K562 (cell line): ENCODE measurements at regions not wholly inside any gene's neighbourhood (a gene's known extent, or its start where the extent isn't known, plus 50 kb on each side); places are given as distances from the start of the nearest gene placed in this dataset.

Experiments used
- ATAC-seq: fragments of 200-7000 bp; cut with Tn5 transposase; 3 replicates; pipeline ENCODE4 v1.9.1; 2020; ENCODE audit warnings: moderate library complexity
- BruUV-seq: library from RNA; stranded (reverse); fragments of 400-500 nt; replicated peaks from 2 replicates; lab custom pipeline; 2021; lab: Mats Ljungman, UMichigan
- CTCF ChIA-PET: fragments of 300-600 bp; formaldehyde crosslinking; extraction: SDS; loops from one replicate; lab custom pipeline; 2021; ENCODE audit warnings: low intra/inter-chr PET ratio; lab: Yijun Ruan, JAX
- POLR2A ChIA-PET: fragments of 300-600, 350-650 bp; sonication (Branson Sonifier 250); formaldehyde crosslinking; extraction: SDS; loops from one replicate; lab custom pipeline; 2021; ENCODE audit warnings: antibody characterized with exemption, inconsistent platforms; lab: Yijun Ruan, JAX
- DNase-seq, 4 experiments: peaks; one replicate each; pipeline versions ENCODE4 v3.0.0 to v3.0.0-alpha.2; 2011 to 2018; ENCODE audit warnings: low spot score in 3 of 4, mixed read lengths in 3 of 4; ENCODE audit errors: extremely low read depth in 1 of 4
- FAIRE-seq: peaks from 2 replicates; lab custom pipeline; 2011; peaks lifted over from hg19 to GRCh38; lab: Jason Lieb, UNC
- H2AFZ ChIP-seq: 2 replicates; pipeline ENCODE4 v1.6.0; 2011; ENCODE audit warnings: low read depth, low read length, control low read depth, inconsistent platforms
- H3K27ac ChIP-seq: fragments of 200-600 bp; 3 replicates; pipeline ENCODE4 v1.8.0; 2011; ENCODE audit warnings: low read depth, mild to moderate bottlenecking, control low read depth, inconsistent platforms, low read length, moderate library complexity, mixed read lengths; ENCODE audit errors: extremely low read depth
- H3K27me3 ChIP-seq, 2 experiments: fragments of 300-600 bp in 1 of 2; 2 replicates in 1 of 2; 3 replicates in 1 of 2; pipeline versions ENCODE4 v1.6.0 to v1.8.0; 2011; ENCODE audit warnings: inconsistent platforms in 2 of 2, low read length in 2 of 2, mild to moderate bottlenecking in 1 of 2, mixed read lengths in 1 of 2, moderate library complexity in 1 of 2; ENCODE audit not compliant: control insufficient read depth in 2 of 2, insufficient read depth in 2 of 2
- H3K36me3 ChIP-seq: fragments of 300-600 bp; 3 replicates; pipeline ENCODE4 v1.8.0; 2011; ENCODE audit warnings: mild to moderate bottlenecking, low read length, inconsistent platforms; ENCODE audit not compliant: control insufficient read depth, insufficient read depth
- H3K4me1 ChIP-seq, 2 experiments: fragments of 200-600 bp in 1 of 2; replicated peaks in 1 of 2; 2 replicates in 1 of 2; 3 replicates in 1 of 2; pipeline versions ENCODE4 v1.5.1 to v1.8.0; 2011; ENCODE audit warnings: inconsistent platforms in 2 of 2, low read length in 2 of 2, mild to moderate bottlenecking in 1 of 2, mixed read lengths in 1 of 2, moderate library complexity in 1 of 2; ENCODE audit not compliant: control insufficient read depth in 2 of 2, insufficient read depth in 2 of 2
- H3K4me2 ChIP-seq: 2 replicates; pipeline ENCODE4 v1.6.1; 2011; ENCODE audit warnings: low read length, control low read depth, inconsistent platforms, mixed read lengths; ENCODE audit not compliant: insufficient read depth
- H3K4me3 ChIP-seq: fragments of 200-600 bp; sonication (generic), shearing (Covaris generic); 2 replicates; pipeline ENCODE4 v1.5.1; 2016; ENCODE audit warnings: control low read depth, inconsistent platforms
- H3K79me2 ChIP-seq: fragments of 200-600 bp; 3 replicates; pipeline ENCODE4 v1.8.0; 2011; ENCODE audit warnings: low read length, inconsistent platforms; ENCODE audit not compliant: control insufficient read depth, insufficient read depth
- H3K9ac ChIP-seq, 2 experiments: 2 replicates each; pipeline versions ENCODE4 v1.6.0 to v1.6.1; 2011; ENCODE audit warnings: low read depth in 2 of 2, low read length in 2 of 2, control low read depth in 1 of 2, inconsistent platforms in 1 of 2, mild to moderate bottlenecking in 1 of 2, mixed read lengths in 1 of 2; ENCODE audit not compliant: insufficient read depth in 1 of 2
- H3K9me1 ChIP-seq: one replicate; pipeline ENCODE4 v1.6.0; 2011; ENCODE audit warnings: inconsistent platforms, mild to moderate bottlenecking, low read length, moderate library complexity; ENCODE audit not compliant: control insufficient read depth, insufficient read depth
- H3K9me3 ChIP-seq: replicated peaks from 2 replicates; pipeline ENCODE4 v1.5.1; 2011; ENCODE audit warnings: low read depth, low read length, inconsistent platforms; ENCODE audit not compliant: control insufficient read depth, insufficient read depth
- H4K20me1 ChIP-seq: replicated peaks from 2 replicates; pipeline ENCODE4 v1.6.1; 2011; ENCODE audit warnings: low read length, inconsistent platforms, mixed read lengths; ENCODE audit not compliant: control insufficient read depth, insufficient read depth
- CXXC5 ChIP-seq: fragments of 250-450 bp; sonication (Bioruptor Pico); IDR thresholded peaks from 2 replicates; pipeline ENCODE4 v1.8.0; 2022; ENCODE audit warnings: inconsistent platforms, mild to moderate bottlenecking, moderate library complexity
- EHMT2 ChIP-seq: fragments of 450-650 bp; IDR thresholded peaks from 2 replicates; pipeline ENCODE4 v1.6.1; 2018; ENCODE audit warnings: antibody characterized with exemption
- HINFP ChIP-seq: fragments of 450-650 bp; conservative IDR thresholded peaks from 2 replicates; pipeline ENCODE4 v1.6.1; 2016; ENCODE audit warnings: missing genetic modification characterization, low read depth, mild to moderate bottlenecking, control low read depth, missing compliant biosample characterization
- LARP7 ChIP-seq: fragments of 450-650 bp; IDR thresholded peaks from 2 replicates; pipeline ENCODE4 v1.6.1; 2016
- NCOA1 ChIP-seq: fragments of 450-650 bp; IDR thresholded peaks from 2 replicates; pipeline ENCODE4 v1.6.1; 2016; ENCODE audit warnings: low read depth
- PML ChIP-seq: IDR thresholded peaks from 2 replicates; pipeline ENCODE4 v1.6.1; 2012; ENCODE audit warnings: low read length, inconsistent platforms
- PTRF ChIP-seq: fragments of 450-650 bp; IDR thresholded peaks from 2 replicates; pipeline ENCODE4 v1.6.1; 2016; ENCODE audit warnings: mild to moderate bottlenecking, missing genetic modification characterization, missing compliant biosample characterization
- WGBS: fragments of 100-300 bp; shearing (Covaris generic); methylation state at CpG from one replicate; pipeline ENCODE4 v1.1.6; 2016; ENCODE audit warnings: low coverage, mixed read lengths; ENCODE audit not compliant: insufficient coverage; ENCODE audit errors: missing lambda C conversion rate; 5-methylcytosine and 5-hydroxymethylcytosine counted together
- in situ Hi-C: fragments of 300-500 bp; cut with MboI; formaldehyde crosslinking; loops from 4 replicates; pipeline ENCODE4 v1.15.0; 2018; ENCODE audit warnings: inconsistent platforms, mixed read lengths
- intact Hi-C: fragments of 100-400 bp; cut with micrococcal nuclease; formaldehyde crosslinking; loops from 2 replicates; pipeline ENCODE4 v1.14.2; 2022
- TF ChIP-seq, protein P1 (sequence below): fragments of 200-800 bp; sonication (Bioruptor generic); IDR thresholded peaks from 2 replicates; pipeline ENCODE4 v1.6.1; 2017; ENCODE audit warnings: missing genetic modification characterization, missing compliant biosample characterization

DNA sequence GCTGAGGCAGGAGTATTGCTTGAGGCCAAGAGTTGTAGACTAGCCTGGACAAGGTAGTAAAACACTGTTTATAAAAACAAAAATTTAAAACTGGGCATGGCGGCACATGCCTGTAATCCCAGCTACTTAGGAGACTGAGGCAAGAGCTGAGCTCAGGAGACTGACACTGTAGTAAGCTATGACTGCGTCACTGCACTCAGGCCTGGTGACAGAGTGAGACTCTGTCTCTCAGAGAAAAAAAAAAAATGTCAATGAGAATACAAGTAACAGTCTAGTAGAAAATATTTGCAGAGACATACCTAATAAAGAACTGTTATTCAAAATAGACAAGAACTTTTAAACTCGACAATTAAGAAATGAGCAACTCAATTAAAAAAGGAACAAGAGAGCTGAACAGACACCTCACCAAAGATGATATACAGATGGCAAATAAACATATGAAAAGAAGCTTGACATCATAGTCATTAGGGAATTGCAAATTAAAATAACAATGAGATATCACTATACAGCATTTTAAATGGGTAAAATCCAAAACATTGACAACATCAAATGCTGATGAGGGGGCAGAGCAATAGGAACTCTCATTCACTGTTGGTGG lies 624.3 kb upstream of the ZEB2 start:
- no TSS peak for BruUV-seq
- no peak for TF ChIP-seq LARP7
- no peak for TF ChIP-seq HINFP (tag)
- TF ChIP-seq PML: no peak
- TF ChIP-seq PTRF (tag): no peak
- TF ChIP-seq, protein P1, sequence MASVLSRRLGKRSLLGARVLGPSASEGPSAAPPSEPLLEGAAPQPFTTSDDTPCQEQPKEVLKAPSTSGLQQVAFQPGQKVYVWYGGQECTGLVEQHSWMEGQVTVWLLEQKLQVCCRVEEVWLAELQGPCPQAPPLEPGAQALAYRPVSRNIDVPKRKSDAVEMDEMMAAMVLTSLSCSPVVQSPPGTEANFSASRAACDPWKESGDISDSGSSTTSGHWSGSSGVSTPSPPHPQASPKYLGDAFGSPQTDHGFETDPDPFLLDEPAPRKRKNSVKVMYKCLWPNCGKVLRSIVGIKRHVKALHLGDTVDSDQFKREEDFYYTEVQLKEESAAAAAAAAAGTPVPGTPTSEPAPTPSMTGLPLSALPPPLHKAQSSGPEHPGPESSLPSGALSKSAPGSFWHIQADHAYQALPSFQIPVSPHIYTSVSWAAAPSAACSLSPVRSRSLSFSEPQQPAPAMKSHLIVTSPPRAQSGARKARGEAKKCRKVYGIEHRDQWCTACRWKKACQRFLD (CRISPR knock-in tag): no peak
- TF ChIP-seq EHMT2: no peak
- no peak for TF ChIP-seq CXXC5
- TF ChIP-seq NCOA1: no peak
- no peaks in the 10 kb centered on the region for H4K20me1 ChIP-seq
- intact Hi-C loops: no loop called here
- no peak overlapping the region for H2AFZ ChIP-seq
- H3K27me3 ChIP-seq: no peaks in the 10 kb centered on the region
- H3K79me2 ChIP-seq: no peaks in the 10 kb centered on the region
- no peak overlapping the region for H3K9ac ChIP-seq
- H3K9me3 ChIP-seq: no peaks in the 10 kb centered on the region
- no peak overlapping the region for H3K4me2 ChIP-seq
- DNase-seq: no peak
- WGBS: 39% methylated on average over 3 of the region's 3 CpGs
- no peak overlapping the region for H3K27ac ChIP-seq
- H3K4me3 ChIP-seq: no peak overlapping the region
- no peaks in the 10 kb centered on the region for H3K36me3 ChIP-seq
- H3K9me1 ChIP-seq: no peaks in the 10 kb centered on the region
- CTCF ChIA-PET: no interaction called here
- POLR2A ChIA-PET: no interaction called here
- FAIRE-seq: no peak
- no peaks in the 10 kb centered on the region for H3K4me1 ChIP-seq
- ATAC-seq: no peak
- in situ Hi-C loops: no loop called here
